ENCODE measurements at regions not wholly inside any gene's neighbourhood (a gene's known extent, or its start where the extent isn't known, plus 50 kb on each side); places are given as distances from the start of the nearest gene placed in this dataset.
A peak's percentile ranks its signal among the peaks of the same experiment; 100 is the strongest.

GRCh38 chr2:235162837-235163197, 211.0 kb downstream of the SH3BP4 start:
- no peak overlapping the region for H3K4me3 ChIP-seq (ENCODE audit: low read depth, low read length)
- TF ChIP-seq, protein P1, sequence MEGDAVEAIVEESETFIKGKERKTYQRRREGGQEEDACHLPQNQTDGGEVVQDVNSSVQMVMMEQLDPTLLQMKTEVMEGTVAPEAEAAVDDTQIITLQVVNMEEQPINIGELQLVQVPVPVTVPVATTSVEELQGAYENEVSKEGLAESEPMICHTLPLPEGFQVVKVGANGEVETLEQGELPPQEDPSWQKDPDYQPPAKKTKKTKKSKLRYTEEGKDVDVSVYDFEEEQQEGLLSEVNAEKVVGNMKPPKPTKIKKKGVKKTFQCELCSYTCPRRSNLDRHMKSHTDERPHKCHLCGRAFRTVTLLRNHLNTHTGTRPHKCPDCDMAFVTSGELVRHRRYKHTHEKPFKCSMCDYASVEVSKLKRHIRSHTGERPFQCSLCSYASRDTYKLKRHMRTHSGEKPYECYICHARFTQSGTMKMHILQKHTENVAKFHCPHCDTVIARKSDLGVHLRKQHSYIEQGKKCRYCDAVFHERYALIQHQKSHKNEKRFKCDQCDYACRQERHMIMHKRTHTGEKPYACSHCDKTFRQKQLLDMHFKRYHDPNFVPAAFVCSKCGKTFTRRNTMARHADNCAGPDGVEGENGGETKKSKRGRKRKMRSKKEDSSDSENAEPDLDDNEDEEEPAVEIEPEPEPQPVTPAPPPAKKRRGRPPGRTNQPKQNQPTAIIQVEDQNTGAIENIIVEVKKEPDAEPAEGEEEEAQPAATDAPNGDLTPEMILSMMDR (conservative IDR thresholded peaks at IDR 0.05; ENCODE audit: low read depth, low read length) = no peak
- no peak for DNase-seq (ENCODE audit: low read depth)

DNA sequence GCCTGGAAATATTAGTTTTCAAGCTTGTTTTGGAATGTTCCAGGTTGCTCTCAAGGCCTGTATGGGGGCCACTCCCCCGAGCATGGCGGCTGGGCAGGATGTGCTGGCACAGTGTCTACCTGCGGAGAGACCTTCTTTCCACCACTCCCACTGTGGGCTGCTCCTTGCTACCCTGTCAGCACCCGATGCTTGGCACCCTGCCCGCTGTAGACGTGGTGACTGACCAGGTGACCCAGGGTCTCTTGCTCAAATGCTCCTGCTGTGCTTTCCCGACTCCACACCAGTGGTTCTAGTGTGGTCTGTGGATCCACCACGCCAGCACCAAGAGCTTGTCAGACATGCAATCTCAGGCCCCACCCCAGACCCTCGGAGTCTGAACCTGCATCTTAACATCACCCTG, 213.3 kb downstream of the SH3BP4 start:
- no peak overlapping the region for H3K4me3 ChIP-seq (ENCODE audit: low read depth, low read length)
- TF ChIP-seq, protein P1 (conservative IDR thresholded peaks at IDR 0.05; ENCODE audit: low read depth, low read length) = no peak
- DNase-seq (ENCODE audit: low read depth) = no peak

DNA sequence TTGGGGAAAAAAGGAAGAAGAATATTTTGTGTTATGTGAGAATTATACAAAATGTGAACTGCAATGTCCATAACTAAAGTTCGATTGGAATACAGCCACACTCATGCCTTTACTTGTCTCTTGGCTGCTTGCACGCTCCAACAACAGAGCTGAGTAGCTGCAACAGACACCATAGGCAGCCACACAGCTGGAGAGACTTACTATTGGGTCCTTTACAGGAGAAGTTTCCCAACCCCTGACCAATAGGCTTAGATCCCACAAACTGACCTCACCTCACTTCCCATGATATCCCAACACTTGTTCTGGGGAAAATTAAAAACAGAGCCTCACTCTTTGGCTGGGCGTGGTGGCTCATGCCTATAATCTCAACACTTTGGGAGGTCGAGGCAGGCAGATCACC, 213.8 kb downstream of the SH3BP4 start:
- no peak overlapping the region for H3K4me3 ChIP-seq (ENCODE audit: low read depth, low read length)
- TF ChIP-seq, protein P1 (conservative IDR thresholded peaks at IDR 0.05; ENCODE audit: low read depth, low read length) = no peak
- DNase-seq (ENCODE audit: low read depth) = no peak

GRCh38 chr2:235168174-235168979, 216.6 kb downstream of the SH3BP4 start:
- DNase-seq (ENCODE audit: low read depth) = no peak
- H3K4me3 ChIP-seq (ENCODE audit: low read depth, low read length) = no peak overlapping the region
- TF ChIP-seq, protein P1 (conservative IDR thresholded peaks at IDR 0.05; ENCODE audit: low read depth, low read length) = no peak

DNA sequence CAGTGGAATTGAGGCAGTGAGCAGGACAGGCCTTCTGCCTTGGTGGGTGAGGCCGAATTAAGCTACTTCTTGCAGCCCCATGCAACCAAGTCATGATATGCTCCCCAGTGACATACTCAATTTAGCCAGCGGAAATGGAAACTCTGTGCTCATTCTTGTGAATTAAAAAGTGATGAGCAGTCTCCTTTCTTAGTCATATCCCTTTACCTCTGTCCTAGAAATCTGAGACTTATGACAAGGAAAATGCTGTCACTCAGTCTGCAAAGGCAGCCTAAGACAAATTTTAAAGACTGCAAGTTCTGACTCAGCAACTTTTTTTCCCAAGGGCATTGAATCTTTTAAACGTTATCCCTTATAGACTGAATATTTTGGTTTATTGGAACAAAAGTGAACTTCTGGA, 218.2 kb downstream of the SH3BP4 start:
- TF ChIP-seq, protein P1 (conservative IDR thresholded peaks at IDR 0.05; ENCODE audit: low read depth, low read length) = no peak
- H3K4me3 ChIP-seq (ENCODE audit: low read depth, low read length) = no peak overlapping the region
- peak; percentile 3 for DNase-seq (ENCODE audit: low read depth)

GRCh38 chr2:235170536-235171521, 219.0 kb downstream of the SH3BP4 start:
- TF ChIP-seq, protein P1 (conservative IDR thresholded peaks at IDR 0.05; ENCODE audit: low read depth, low read length) = peak; percentile 49
- no peak overlapping the region for H3K4me3 ChIP-seq (ENCODE audit: low read depth, low read length)
- peak; percentile 26 for DNase-seq (ENCODE audit: low read depth)
